Frontal cortex (tissue), 3 donors: ENCODE measurements at regions not wholly inside any gene's neighbourhood (a gene's known extent, or its start where the extent isn't known, plus 50 kb on each side); places are given as distances from the start of the nearest gene placed in this dataset.
"Not testable (repeated sequence)": the region's sequence is repeated elsewhere in the genome, so short reads cannot be mapped to it uniquely, and the experiment has no call there.

Experiments
- DNase-seq, 2 donors: peaks; one replicate each; pipeline ENCODE4 v3.0.0; 2012; ENCODE audit warnings: low spot score in 2 of 2
- FAIRE-seq: peaks from 2 replicates; lab custom pipeline; 2012; peaks lifted over from hg19 to GRCh38; lab: Jason Lieb, UNC
- donor health status: control.
- donor health status: control.
- donor health status: control.

GRCh38 chr16:76138056-76138455 is 139.1 kb upstream of the CNTNAP4 start:
- not testable (repeated sequence) for FAIRE-seq, DNase-seq

GRCh38 chr16:76157629-76158028 is 119.6 kb upstream of the CNTNAP4 start:
- FAIRE-seq: no peak

DNA sequence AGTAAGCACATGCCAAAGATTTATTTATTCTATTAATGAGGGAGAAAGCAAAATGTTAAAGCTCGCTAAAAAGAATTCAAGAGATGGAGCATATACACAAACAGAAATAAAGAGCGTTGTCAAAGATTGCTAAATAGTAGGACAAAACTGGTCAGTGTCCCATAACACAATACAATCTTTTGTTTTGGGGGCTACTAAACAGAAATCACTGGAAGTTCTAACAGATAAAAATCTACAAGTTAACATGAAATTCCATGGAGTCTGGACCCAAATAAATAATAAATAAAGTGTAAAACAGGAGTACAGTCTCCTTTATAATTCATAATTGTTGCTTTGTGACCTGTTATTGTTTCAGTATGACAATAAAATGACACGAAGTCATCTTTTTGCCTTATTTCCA is 115.2 kb upstream of the CNTNAP4 start:
- no peak for FAIRE-seq
- no peak for DNase-seq

More at GRCh38 chr16:76157629-76158028, 119.6 kb upstream of the CNTNAP4 start:
- DNase-seq: no peak

- FAIRE-seq (no peak), DNase-seq (no peak)
Measured at GRCh38 chr16:76164970-76165558, 112.1 kb upstream of the CNTNAP4 start.

- DNase-seq (no peak), FAIRE-seq (no peak)
Measured at GRCh38 chr16:76175718-76176117, 101.5 kb upstream of the CNTNAP4 start.

- FAIRE-seq (no peak), DNase-seq (no peak)
Measured at GRCh38 chr16:76176153-76176552, 101.0 kb upstream of the CNTNAP4 start.

- DNase-seq (no peak), FAIRE-seq (no peak)
Measured at GRCh38 chr16:76176616-76177015, 100.6 kb upstream of the CNTNAP4 start.

- FAIRE-seq (no peak), DNase-seq (no peak)
Measured at GRCh38 chr16:76182041-76182635, 95.1 kb upstream of the CNTNAP4 start.

DNA sequence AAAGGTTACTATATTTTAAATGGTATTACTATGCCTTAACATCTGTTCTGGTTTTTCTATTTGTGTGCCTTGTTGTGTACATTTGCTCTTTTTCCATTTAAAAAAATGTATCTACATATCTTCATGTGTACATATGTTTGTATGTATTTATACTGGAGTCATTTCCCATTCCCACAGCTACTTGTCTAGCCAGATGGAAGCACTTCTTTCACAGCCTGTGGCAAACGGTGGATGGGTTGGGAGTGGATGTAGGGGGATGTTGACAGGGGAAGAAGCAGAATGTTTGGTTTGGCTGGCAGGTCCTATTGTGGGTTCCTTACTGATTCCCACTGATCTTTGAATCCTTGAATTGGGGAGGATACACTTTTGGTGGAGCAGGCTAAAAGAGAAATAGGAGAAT is 93.6 kb upstream of the CNTNAP4 start:
- no peak for DNase-seq

GRCh38 chr16:76190057-76190456 is 87.1 kb upstream of the CNTNAP4 start:
- DNase-seq (no peak), FAIRE-seq (no peak)

More for the DNA sequence above, 93.6 kb upstream of the CNTNAP4 start:
- no peak for FAIRE-seq

DNA sequence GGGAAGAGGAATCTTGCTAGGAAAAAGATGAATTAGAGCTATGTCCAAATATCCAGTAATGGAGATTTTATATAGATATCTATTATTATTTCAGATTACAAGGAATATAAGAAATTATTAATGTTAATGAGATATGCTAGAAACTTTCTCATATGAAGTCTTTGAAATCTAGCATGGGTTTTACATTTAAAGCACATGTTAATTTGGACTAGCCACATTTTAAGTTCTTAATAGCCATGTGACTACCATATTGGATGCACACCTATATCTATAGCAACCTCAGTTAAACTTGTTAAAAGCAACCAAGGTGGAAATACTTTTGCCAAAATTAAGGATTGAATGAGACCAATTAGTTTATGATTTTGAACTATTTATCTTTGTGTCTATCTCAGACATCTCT is 86.7 kb upstream of the CNTNAP4 start:
- FAIRE-seq (no peak), DNase-seq (no peak)

- no peak for DNase-seq
Measured at GRCh38 chr16:76193906-76194615, 83.1 kb upstream of the CNTNAP4 start.

GRCh38 chr16:76194616-76195015 is 82.6 kb upstream of the CNTNAP4 start:
- DNase-seq (no peak), FAIRE-seq (no peak)

More at GRCh38 chr16:76193906-76194615, 83.1 kb upstream of the CNTNAP4 start:
- no peak for FAIRE-seq

- DNase-seq (no peak), FAIRE-seq (no peak)
Measured at GRCh38 chr16:76195056-76195455, 82.1 kb upstream of the CNTNAP4 start.

GRCh38 chr16:76195648-76196047 is 81.6 kb upstream of the CNTNAP4 start:
- DNase-seq (no peak), FAIRE-seq (no peak)

- FAIRE-seq (no peak), DNase-seq (no peak)
Measured at GRCh38 chr16:76197900-76198299, 79.3 kb upstream of the CNTNAP4 start.

DNA sequence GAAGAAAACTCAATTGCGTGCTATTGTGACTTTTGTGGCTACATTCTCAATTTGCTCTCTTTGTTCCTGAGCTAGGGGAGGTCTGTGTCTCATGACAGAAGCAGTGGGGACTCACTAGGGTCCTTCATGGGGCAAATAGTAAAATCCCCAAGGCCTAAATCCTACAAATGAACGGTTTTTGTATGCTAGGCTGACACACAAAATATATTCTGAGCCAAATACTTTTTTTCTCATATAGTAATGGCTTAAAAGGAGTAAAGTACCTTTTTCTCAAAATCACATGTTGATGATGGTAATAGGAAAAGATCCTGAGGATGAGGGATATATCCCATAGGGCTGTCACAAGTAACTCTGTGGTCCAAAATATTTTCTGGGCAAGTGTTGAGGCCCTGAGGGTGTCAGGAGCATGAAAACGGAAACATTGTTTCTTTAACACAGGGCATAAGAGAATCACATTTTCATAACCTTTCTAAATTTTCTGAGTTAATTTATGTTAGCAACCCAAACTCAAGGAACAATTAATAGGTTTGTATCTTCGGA is 77.5 kb upstream of the CNTNAP4 start:
- no peak for DNase-seq
- FAIRE-seq: no peak

DNA sequence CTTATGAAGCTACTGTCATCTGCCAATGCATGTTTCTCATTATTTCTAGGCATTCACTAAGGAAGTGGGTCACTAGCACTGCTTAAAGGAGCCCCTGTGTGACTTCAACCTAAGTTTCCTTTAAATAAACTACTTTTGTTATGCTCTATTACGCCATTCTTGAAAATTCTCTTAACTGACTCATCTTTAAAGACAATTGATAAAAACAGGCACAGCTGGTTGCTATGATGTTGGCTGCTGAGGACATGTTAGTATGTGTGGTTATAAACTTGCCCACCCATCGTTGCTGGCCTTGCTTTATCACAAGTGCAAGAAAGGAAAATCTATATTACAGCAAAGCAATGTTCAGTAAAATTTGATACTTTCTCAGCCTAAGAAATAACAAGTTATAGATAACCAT is 75.8 kb upstream of the CNTNAP4 start:
- no peak for FAIRE-seq

DNA sequence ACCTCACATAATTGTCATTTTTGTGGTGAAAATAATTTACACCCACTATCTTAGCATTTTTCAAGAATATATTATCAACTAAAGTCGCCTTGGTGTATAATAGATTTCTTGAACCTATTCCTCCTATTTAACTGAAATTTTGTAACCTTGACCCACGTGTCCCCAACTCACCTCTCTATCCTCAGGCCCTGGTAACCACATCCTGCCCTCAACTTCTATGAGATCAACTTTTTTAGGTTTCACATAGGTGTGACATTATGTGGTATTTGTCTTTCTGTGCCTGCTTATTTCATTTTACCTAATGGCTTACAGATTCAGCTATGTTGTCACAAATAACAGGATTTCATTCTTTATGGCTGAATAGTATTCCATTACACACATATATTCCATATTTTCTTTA is 73.0 kb upstream of the CNTNAP4 start:
- DNase-seq (no peak), FAIRE-seq (no peak)

More for the DNA sequence above, 75.8 kb upstream of the CNTNAP4 start:
- DNase-seq: no peak

DNA sequence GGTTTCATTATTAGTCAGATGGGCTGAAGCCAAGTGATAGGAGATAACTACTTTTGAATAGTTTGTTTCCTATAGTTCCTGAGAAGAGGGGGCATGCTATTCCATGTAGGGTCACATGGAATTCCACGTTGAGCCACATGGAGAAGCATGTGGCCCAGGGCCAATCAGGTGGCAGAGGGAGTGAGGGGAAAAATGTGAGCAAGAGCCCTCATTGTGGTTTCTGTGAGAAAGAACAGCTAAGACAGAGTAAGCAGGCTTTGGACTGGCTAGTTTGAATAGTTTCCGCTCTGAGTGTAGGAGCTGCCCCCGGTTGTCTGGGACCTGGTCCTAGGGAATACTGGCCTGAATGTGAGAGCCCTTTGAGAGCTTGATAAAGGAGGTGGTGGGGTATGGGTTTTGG is 69.9 kb upstream of the CNTNAP4 start:
- FAIRE-seq: no peak

GRCh38 chr16:76210157-76210556 is 67.0 kb upstream of the CNTNAP4 start:
- no peak for DNase-seq

More for the DNA sequence above, 69.9 kb upstream of the CNTNAP4 start:
- no peak for DNase-seq

More at GRCh38 chr16:76210157-76210556, 67.0 kb upstream of the CNTNAP4 start:
- FAIRE-seq: no peak
